ENCODE measurements at regions not wholly inside any gene's neighbourhood (a gene's known extent, or its start where the extent isn't known, plus 50 kb on each side); places are given as distances from the start of the nearest gene placed in this dataset.

- CTCF ChIA-PET = no interaction called here
- POLR2A ChIA-PET = no interaction called here
- H3K27me3 ChIP-seq (replicated peaks in 1 of 2; ENCODE audit: control insufficient read depth in 2 of 2, extremely low read depth in 1 of 2, insufficient read depth in 2 of 2, low read length in 1 of 2) = no peaks in the 10 kb centered on the region
Measured at GRCh38 chr7:125563964-125564529, 634.4 kb upstream of the POT1 start.

GRCh38 chr7:125563557-125563956 lies 633.9 kb upstream of the POT1 start:
- H3K36me3 ChIP-seq (ENCODE audit: control insufficient read depth in 2 of 2, extremely low read depth in 1 of 2, insufficient read depth in 1 of 2, low read length in 1 of 2) = no peaks in the 10 kb centered on the region
- no peak overlapping the region for H3K27ac ChIP-seq (ENCODE audit: low read length)
- H3K36me3 Mint-ChIP-seq = no peaks in the 10 kb centered on the region
- no peak overlapping the region for H3K4me3 ChIP-seq (ENCODE audit: control insufficient read depth in 1 of 2, extremely low read depth in 1 of 2, low read length in 1 of 2)
- H3K27ac Mint-ChIP-seq = no peak overlapping the region
- no peaks in the 10 kb centered on the region for H3K27me3 Mint-ChIP-seq
- H3K4me3 Mint-ChIP-seq = no peak overlapping the region
- H3K4me1 ChIP-seq (ENCODE audit: control insufficient read depth in 1 of 2, extremely low read depth in 1 of 2, insufficient read depth in 2 of 2, low read length in 2 of 2) = no peaks in the 10 kb centered on the region
- DNase-seq = no peak
- H3K9me3 ChIP-seq = no peaks in the 10 kb centered on the region
- ChIA-PET POLR2A (no interaction called here), CTCF (no interaction called here)
- H3K4me1 Mint-ChIP-seq = no peaks in the 10 kb centered on the region
- ATAC-seq (replicated peaks in 1 of 4) = no peak
- H3K27me3 ChIP-seq (replicated peaks in 1 of 2; ENCODE audit: control insufficient read depth in 2 of 2, extremely low read depth in 1 of 2, insufficient read depth in 2 of 2, low read length in 1 of 2) = no peaks in the 10 kb centered on the region
- 84% methylated on average over 4 of the region's 9 CpGs for WGBS (ENCODE audit: insufficient coverage)
- peaks cover 6 to 10% (median 8%) of the 10 kb centered on the region in 3 donors for H3K9me3 Mint-ChIP-seq

More at GRCh38 chr7:125563964-125564529, 634.4 kb upstream of the POT1 start:
- no peak overlapping the region for H3K27ac Mint-ChIP-seq
- 80% methylated on average over 8 of the region's 12 CpGs for WGBS (ENCODE audit: insufficient coverage)
- H3K9me3 Mint-ChIP-seq = peaks cover 10 to 11% (median 10%) of the 10 kb centered on the region in 3 donors
- H3K27ac ChIP-seq (ENCODE audit: low read length) = no peak overlapping the region
- DNase-seq (no peak), ATAC-seq (replicated peaks in 1 of 4) (no peak)
- no peak overlapping the region for H3K4me3 Mint-ChIP-seq
- no peaks in the 10 kb centered on the region for H3K9me3 ChIP-seq
- H3K27me3 Mint-ChIP-seq = no peaks in the 10 kb centered on the region
- no peak overlapping the region for H3K4me3 ChIP-seq (ENCODE audit: control insufficient read depth in 1 of 2, extremely low read depth in 1 of 2, low read length in 1 of 2)
- no peaks in the 10 kb centered on the region for H3K4me1 Mint-ChIP-seq
- no peaks in the 10 kb centered on the region for H3K36me3 Mint-ChIP-seq
- no peaks in the 10 kb centered on the region for H3K36me3 ChIP-seq (ENCODE audit: control insufficient read depth in 2 of 2, extremely low read depth in 1 of 2, insufficient read depth in 1 of 2, low read length in 1 of 2)
- no peaks in the 10 kb centered on the region for H3K4me1 ChIP-seq (ENCODE audit: control insufficient read depth in 1 of 2, extremely low read depth in 1 of 2, insufficient read depth in 2 of 2, low read length in 2 of 2)

GRCh38 chr7:125561006-125561405 lies 631.4 kb upstream of the POT1 start:
- CTCF ChIA-PET = no interaction called here
- ATAC-seq (replicated peaks in 1 of 4) (no peak), DNase-seq (no peak)
- Mint-ChIP-seq H3K4me3 (no peak overlapping the region), H3K27me3 (no peaks in the 10 kb centered on the region), H3K36me3 (no peaks in the 10 kb centered on the region), H3K27ac (no peak overlapping the region), H3K4me1 (no peaks in the 10 kb centered on the region), H3K9me3 (peaks cover 6 to 14% (median 9%) of the 10 kb centered on the region in 3 donors)
- Histone ChIP-seq H3K4me1 (ENCODE audit: control insufficient read depth in 1 of 2, extremely low read depth in 1 of 2, insufficient read depth in 2 of 2, low read length in 2 of 2) (no peaks in the 10 kb centered on the region), H3K27ac (ENCODE audit: low read length) (no peak overlapping the region), H3K9me3 (no peaks in the 10 kb centered on the region), H3K27me3 (replicated peaks in 1 of 2; ENCODE audit: control insufficient read depth in 2 of 2, extremely low read depth in 1 of 2, insufficient read depth in 2 of 2, low read length in 1 of 2) (no peaks in the 10 kb centered on the region), H3K4me3 (ENCODE audit: control insufficient read depth in 1 of 2, extremely low read depth in 1 of 2, low read length in 1 of 2) (no peak overlapping the region), H3K36me3 (ENCODE audit: control insufficient read depth in 2 of 2, extremely low read depth in 1 of 2, insufficient read depth in 1 of 2, low read length in 1 of 2) (no peaks in the 10 kb centered on the region)
- POLR2A ChIA-PET = no interaction called here
- 0% methylated on average over 2 of the region's 3 CpGs for WGBS (ENCODE audit: insufficient coverage)

GRCh38 chr7:125559921-125560320 lies 630.3 kb upstream of the POT1 start:
- DNase-seq = no peak
- Mint-ChIP-seq H3K27ac (no peak overlapping the region), H3K36me3 (no peaks in the 10 kb centered on the region), H3K4me1 (no peaks in the 10 kb centered on the region), H3K9me3 (peaks cover 14 to 17% (median 14%) of the 10 kb centered on the region in 3 donors), H3K4me3 (no peak overlapping the region), H3K27me3 (no peaks in the 10 kb centered on the region)
- no peak for ATAC-seq (replicated peaks in 1 of 4)
- no peaks in the 10 kb centered on the region for H3K27me3 ChIP-seq (replicated peaks in 1 of 2; ENCODE audit: control insufficient read depth in 2 of 2, extremely low read depth in 1 of 2, insufficient read depth in 2 of 2, low read length in 1 of 2)
- no peaks in the 10 kb centered on the region for H3K36me3 ChIP-seq (ENCODE audit: control insufficient read depth in 2 of 2, extremely low read depth in 1 of 2, insufficient read depth in 1 of 2, low read length in 1 of 2)
- 100% methylated on average over 1 of the region's 2 CpGs for WGBS (ENCODE audit: insufficient coverage)
- no peak overlapping the region for H3K27ac ChIP-seq (ENCODE audit: low read length)
- H3K9me3 ChIP-seq = no peaks in the 10 kb centered on the region
- no peak overlapping the region for H3K4me3 ChIP-seq (ENCODE audit: control insufficient read depth in 1 of 2, extremely low read depth in 1 of 2, low read length in 1 of 2)
- no peaks in the 10 kb centered on the region for H3K4me1 ChIP-seq (ENCODE audit: control insufficient read depth in 1 of 2, extremely low read depth in 1 of 2, insufficient read depth in 2 of 2, low read length in 2 of 2)
- CTCF ChIA-PET = no interaction called here
- POLR2A ChIA-PET = no interaction called here

- H3K27ac Mint-ChIP-seq = no peak overlapping the region
- ATAC-seq (replicated peaks in 1 of 4) (no peak), DNase-seq (no peak)
- peaks cover 7 to 20% (median 8%) of the 10 kb centered on the region in 3 donors for H3K9me3 Mint-ChIP-seq
- no CpG with 5 or more reads among the region's 1 CpG for WGBS (ENCODE audit: insufficient coverage)
- no peaks in the 10 kb centered on the region for H3K4me1 Mint-ChIP-seq
- no peak overlapping the region for H3K4me3 ChIP-seq (ENCODE audit: control insufficient read depth in 1 of 2, extremely low read depth in 1 of 2, low read length in 1 of 2)
- no peaks in the 10 kb centered on the region for H3K9me3 ChIP-seq
- CTCF ChIA-PET = no interaction called here
- H3K4me3 Mint-ChIP-seq = no peak overlapping the region
- H3K27me3 ChIP-seq (replicated peaks in 1 of 2; ENCODE audit: control insufficient read depth in 2 of 2, extremely low read depth in 1 of 2, insufficient read depth in 2 of 2, low read length in 1 of 2) = no peaks in the 10 kb centered on the region
- H3K27ac ChIP-seq (ENCODE audit: low read length) = no peak overlapping the region
- POLR2A ChIA-PET = interaction anchor here in 1 of 2 donors (0.6 kb wide), 1 partner anchor 23 kb away, joined by 3 read pairs; no protein-coding TSS in a partner anchor
- no peaks in the 10 kb centered on the region for H3K36me3 Mint-ChIP-seq
- no peaks in the 10 kb centered on the region for H3K4me1 ChIP-seq (ENCODE audit: control insufficient read depth in 1 of 2, extremely low read depth in 1 of 2, insufficient read depth in 2 of 2, low read length in 2 of 2)
- no peaks in the 10 kb centered on the region for H3K36me3 ChIP-seq (ENCODE audit: control insufficient read depth in 2 of 2, extremely low read depth in 1 of 2, insufficient read depth in 1 of 2, low read length in 1 of 2)
- no peaks in the 10 kb centered on the region for H3K27me3 Mint-ChIP-seq
Measured at GRCh38 chr7:125555916-125556315, 626.3 kb upstream of the POT1 start.

GRCh38 chr7:125551008-125551407 lies 621.4 kb upstream of the POT1 start:
- Mint-ChIP-seq H3K4me1 (no peaks in the 10 kb centered on the region), H3K4me3 (no peak overlapping the region), H3K27ac (no peak overlapping the region), H3K36me3 (no peaks in the 10 kb centered on the region), H3K27me3 (no peaks in the 10 kb centered on the region), H3K9me3 (peaks cover 5 to 19% (median 11%) of the 10 kb centered on the region in 3 donors)
- 78% methylated on average over 2 of the region's 5 CpGs for WGBS (ENCODE audit: insufficient coverage)
- DNase-seq (no peak), ATAC-seq (replicated peaks in 1 of 4) (no peak)
- ChIA-PET CTCF (no interaction called here), POLR2A (no interaction called here)
- Histone ChIP-seq H3K27me3 (replicated peaks in 1 of 2; ENCODE audit: control insufficient read depth in 2 of 2, extremely low read depth in 1 of 2, insufficient read depth in 2 of 2, low read length in 1 of 2) (no peaks in the 10 kb centered on the region), H3K4me3 (ENCODE audit: control insufficient read depth in 1 of 2, extremely low read depth in 1 of 2, low read length in 1 of 2) (no peak overlapping the region), H3K27ac (ENCODE audit: low read length) (no peak overlapping the region), H3K9me3 (no peaks in the 10 kb centered on the region), H3K4me1 (ENCODE audit: control insufficient read depth in 1 of 2, extremely low read depth in 1 of 2, insufficient read depth in 2 of 2, low read length in 2 of 2) (no peaks in the 10 kb centered on the region), H3K36me3 (ENCODE audit: control insufficient read depth in 2 of 2, extremely low read depth in 1 of 2, insufficient read depth in 1 of 2, low read length in 1 of 2) (no peaks in the 10 kb centered on the region)

GRCh38 chr7:125547505-125547904 lies 617.9 kb upstream of the POT1 start:
- Mint-ChIP-seq H3K9me3 (peaks cover 5 to 10% (median 8%) of the 10 kb centered on the region in 3 donors), H3K36me3 (no peaks in the 10 kb centered on the region), H3K27ac (no peak overlapping the region), H3K27me3 (no peaks in the 10 kb centered on the region), H3K4me3 (no peak overlapping the region), H3K4me1 (no peaks in the 10 kb centered on the region)
- Histone ChIP-seq H3K4me3 (ENCODE audit: control insufficient read depth in 1 of 2, extremely low read depth in 1 of 2, low read length in 1 of 2) (no peak overlapping the region), H3K27ac (ENCODE audit: low read length) (no peak overlapping the region), H3K27me3 (replicated peaks in 1 of 2; ENCODE audit: control insufficient read depth in 2 of 2, extremely low read depth in 1 of 2, insufficient read depth in 2 of 2, low read length in 1 of 2) (no peaks in the 10 kb centered on the region), H3K9me3 (no peaks in the 10 kb centered on the region), H3K4me1 (ENCODE audit: control insufficient read depth in 1 of 2, extremely low read depth in 1 of 2, insufficient read depth in 2 of 2, low read length in 2 of 2) (no peaks in the 10 kb centered on the region), H3K36me3 (ENCODE audit: control insufficient read depth in 2 of 2, extremely low read depth in 1 of 2, insufficient read depth in 1 of 2, low read length in 1 of 2) (no peaks in the 10 kb centered on the region)
- CTCF ChIA-PET = no interaction called here
- ATAC-seq (replicated peaks in 1 of 4) (no peak), DNase-seq (no peak)
- WGBS (ENCODE audit: insufficient coverage) = 100% methylated on average over 2 of the region's 2 CpGs
- POLR2A ChIA-PET = no interaction called here
